GM21367 (cell line): ENCODE measurements at regions not wholly inside any gene's neighbourhood (a gene's known extent, or its start where the extent isn't known, plus 50 kb on each side); places are given as distances from the start of the nearest gene placed in this dataset.
"Not testable (repeated sequence)": the region's sequence is repeated elsewhere in the genome, so short reads cannot be mapped to it uniquely, and the experiment has no call there.

Experiments
- ATAC-seq: cut with Tn5 transposase; IDR thresholded peaks from one replicate; pipeline ENCODE4 v1.9.1; 2021; ENCODE audit not compliant: unreplicated experiment

GRCh38 chr2:53543083-53543482 is 224.5 kb upstream of the CHAC2 start:
- no peak for ATAC-seq

GRCh38 chr2:53536583-53537361 is 230.8 kb upstream of the CHAC2 start:
- no peak for ATAC-seq

- ATAC-seq: no peak
Measured at GRCh38 chr2:53535234-53535840, 232.3 kb upstream of the CHAC2 start.

- ATAC-seq: no peak
Measured at GRCh38 chr2:53530126-53530525, 237.5 kb upstream of the CHAC2 start.

GRCh38 chr2:53527056-53527455 is 240.5 kb upstream of the CHAC2 start:
- ATAC-seq: no peak

- ATAC-seq: no peak
Measured at GRCh38 chr2:53519918-53520841, 247.4 kb upstream of the CHAC2 start.

- ATAC-seq: no peak
Measured at GRCh38 chr2:53517406-53517805, 250.2 kb upstream of the CHAC2 start.

- no peak for ATAC-seq
Measured at GRCh38 chr2:53516650-53517049, 251.0 kb upstream of the CHAC2 start.

GRCh38 chr2:53515435-53516332 is 251.9 kb upstream of the CHAC2 start:
- no peak for ATAC-seq

GRCh38 chr2:53513167-53513666 is 254.4 kb upstream of the CHAC2 start:
- ATAC-seq: no peak

GRCh38 chr2:53512071-53512826 is 255.4 kb upstream of the CHAC2 start:
- no peak for ATAC-seq

GRCh38 chr2:53511549-53511948 is 256.1 kb upstream of the CHAC2 start:
- ATAC-seq: no peak

- ATAC-seq: no peak
Measured at GRCh38 chr2:53510401-53510800, 257.2 kb upstream of the CHAC2 start.

GRCh38 chr2:53509831-53510388 is 257.7 kb upstream of the CHAC2 start:
- ATAC-seq: no peak

- ATAC-seq: no peak
Measured at GRCh38 chr2:53508667-53509066, 258.9 kb upstream of the CHAC2 start.

GRCh38 chr2:53507070-53507469 is 260.5 kb upstream of the CHAC2 start:
- not testable (repeated sequence) for ATAC-seq

GRCh38 chr2:53505826-53506225 is 261.8 kb upstream of the CHAC2 start:
- ATAC-seq: no peak

GRCh38 chr2:53504507-53504906 is 263.1 kb upstream of the CHAC2 start:
- no peak for ATAC-seq

- ATAC-seq: no peak
Measured at GRCh38 chr2:53500181-53500580, 267.4 kb upstream of the CHAC2 start.
